ENCODE measurements at regions not wholly inside any gene's neighbourhood (a gene's known extent, or its start where the extent isn't known, plus 50 kb on each side); places are given as distances from the start of the nearest gene placed in this dataset.
A peak's percentile ranks its signal among the peaks of the same experiment; 100 is the strongest.

DNA sequence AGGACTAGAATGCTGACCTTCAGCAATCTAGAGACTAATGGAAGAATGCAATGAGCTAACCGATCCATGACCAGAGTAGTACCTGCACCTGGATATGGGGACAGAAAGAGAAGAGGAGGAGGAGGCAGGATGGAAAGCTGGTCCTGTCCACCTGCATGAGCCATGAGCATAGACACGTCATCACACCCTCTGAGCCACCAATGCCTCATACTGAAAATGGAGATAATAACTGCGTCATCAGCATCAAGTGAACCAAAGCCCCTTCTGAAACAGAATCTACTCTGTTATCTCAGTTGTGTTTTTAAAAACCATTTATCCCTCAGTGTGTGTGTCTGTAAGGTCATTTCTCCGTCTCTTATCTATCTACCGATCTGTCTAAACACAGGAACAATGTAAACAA, 327.0 kb downstream of the BCL11B start:
- no peak for DNase-seq (ENCODE audit: low read depth in 4 of 4, low spot score in 2 of 4)

DNA sequence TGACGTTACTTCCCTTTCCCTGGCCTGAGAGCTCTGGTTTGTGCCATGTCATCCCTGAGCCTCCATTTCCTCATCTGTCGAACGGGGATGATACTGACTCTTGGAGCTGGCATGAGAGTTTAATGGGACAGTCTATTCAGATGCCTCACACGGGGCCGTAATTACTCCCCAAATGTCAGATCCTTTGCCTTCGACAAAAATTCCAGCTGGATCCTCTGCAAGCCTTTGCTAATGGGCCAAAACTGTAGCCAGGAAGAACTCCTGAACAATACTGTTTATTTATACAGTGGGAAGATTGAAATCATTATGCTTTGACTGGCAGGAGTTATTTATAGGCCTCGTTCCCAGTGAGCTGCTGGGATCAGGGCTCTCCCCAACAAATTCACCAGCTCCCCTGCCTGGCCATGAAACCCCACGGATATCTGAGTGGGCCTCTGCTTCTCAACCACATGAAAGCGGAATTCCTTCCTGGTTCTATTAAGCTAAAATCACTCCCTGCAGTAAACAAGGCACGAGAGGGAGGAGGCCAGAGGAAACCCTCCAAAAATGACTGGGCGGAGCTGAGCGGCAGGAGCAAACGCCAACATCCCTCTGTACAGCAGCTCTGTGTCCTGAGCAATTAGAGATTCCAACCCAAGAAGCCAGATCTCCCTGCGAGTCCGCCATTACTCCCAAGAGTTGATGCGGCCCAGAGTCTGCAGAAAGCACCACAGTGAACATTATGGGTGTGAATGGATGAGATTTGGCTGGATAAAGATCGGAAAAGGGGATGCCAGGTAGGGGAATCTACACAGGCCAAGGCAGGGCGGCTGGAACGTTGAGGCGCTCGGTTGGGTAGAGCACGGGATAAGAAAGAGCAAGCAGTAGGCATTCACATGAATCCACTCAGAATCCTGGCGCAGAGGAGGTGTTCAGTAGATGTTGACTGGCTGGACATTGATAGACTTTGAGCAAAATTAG, 326.1 kb downstream of the BCL11B start:
- no peak for DNase-seq (ENCODE audit: low read depth in 4 of 4, low spot score in 2 of 4)

- DNase-seq (ENCODE audit: low read depth in 4 of 4, low spot score in 2 of 4): peak in 1 of 4 donors; percentile 32
These were observed 325.1 kb downstream of the BCL11B start for GRCh38 chr14:98946940-98947339.

DNA sequence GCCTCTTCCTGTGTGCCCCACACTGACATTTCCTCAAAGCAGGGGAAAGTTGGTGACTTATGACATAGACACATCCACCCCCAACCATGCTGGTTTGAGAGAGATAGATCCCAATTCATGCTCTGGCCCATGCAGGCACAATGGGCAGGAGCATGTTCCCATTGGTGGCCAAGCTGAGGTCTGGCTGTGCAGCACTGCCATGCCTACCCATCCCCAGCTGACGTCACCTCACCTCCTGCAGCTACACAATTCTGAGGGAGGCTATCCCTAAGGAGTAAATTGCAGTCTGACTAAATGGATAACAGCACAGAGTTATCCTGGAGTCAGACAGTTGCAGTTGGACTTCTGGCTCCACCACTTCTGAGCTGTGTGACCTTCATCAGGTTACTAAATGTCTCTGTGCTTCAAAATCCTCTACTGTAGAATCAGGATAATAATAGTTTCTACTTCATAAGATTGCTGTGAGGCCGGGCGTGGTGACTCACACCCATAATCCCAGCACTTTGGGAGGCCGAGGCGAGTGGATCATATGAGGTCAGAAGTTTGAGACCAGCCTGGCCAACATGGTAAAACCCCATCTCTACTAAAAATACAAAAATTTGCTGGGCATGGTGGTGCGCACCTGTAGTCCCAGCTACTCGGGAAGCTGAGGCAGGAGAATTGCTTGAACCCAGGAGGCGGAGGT, 323.9 kb downstream of the BCL11B start:
- DNase-seq (ENCODE audit: low read depth in 4 of 4, low spot score in 2 of 4): no peak

DNA sequence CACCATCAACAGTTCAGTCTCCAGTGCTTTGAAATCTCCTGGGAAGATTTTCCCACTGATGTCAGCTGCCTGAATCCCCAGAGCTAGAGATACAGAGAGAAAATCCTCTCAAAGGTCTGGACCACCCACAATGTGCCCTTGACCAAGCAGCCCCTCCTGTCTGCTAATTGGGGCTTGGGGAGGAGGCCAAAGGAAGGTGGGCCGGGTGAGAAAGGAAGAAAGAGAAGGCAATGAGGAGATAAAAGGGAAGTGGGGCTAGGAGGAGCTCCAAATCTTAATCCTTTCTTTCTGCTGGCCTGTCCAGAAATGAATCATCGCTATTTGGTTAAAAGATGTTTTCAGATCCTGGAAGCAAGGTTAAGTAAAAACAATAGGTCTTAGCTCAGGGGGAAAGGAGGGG, 322.9 kb downstream of the BCL11B start:
- no peak for DNase-seq (ENCODE audit: low read depth in 4 of 4, low spot score in 2 of 4)

DNA sequence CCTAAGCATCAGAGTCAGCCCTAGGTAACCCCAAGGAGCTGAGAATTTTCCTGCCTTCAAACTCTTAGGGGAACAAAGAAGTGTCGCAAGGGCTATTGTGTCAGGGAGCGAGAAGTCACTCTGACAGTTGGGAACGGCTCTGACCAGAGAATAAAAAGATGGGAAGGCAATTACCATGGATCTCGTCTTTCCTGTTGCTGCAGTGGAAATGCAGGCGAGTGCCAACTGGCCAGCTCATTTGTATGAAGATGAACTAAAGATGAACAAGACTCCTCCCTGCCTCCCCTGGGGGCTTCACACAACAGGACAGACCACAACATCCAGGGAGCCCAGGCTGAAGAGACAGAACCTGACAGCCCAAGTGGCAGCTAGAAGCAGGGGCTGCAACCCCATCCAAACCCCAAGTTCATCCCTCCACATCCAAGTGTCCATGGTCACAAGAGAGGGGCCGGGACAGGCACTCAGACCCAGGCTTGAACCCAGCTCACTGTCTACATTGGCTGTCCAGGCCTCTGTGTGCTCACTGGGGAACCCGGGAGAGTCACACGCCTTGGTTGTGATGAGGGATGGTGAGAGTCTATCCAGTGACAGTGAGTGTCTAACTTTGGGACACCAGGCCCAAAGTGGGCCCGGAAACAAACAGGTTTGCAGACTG, 322.4 kb downstream of the BCL11B start:
- DNase-seq (ENCODE audit: low read depth in 4 of 4, low spot score in 2 of 4): no peak

DNA sequence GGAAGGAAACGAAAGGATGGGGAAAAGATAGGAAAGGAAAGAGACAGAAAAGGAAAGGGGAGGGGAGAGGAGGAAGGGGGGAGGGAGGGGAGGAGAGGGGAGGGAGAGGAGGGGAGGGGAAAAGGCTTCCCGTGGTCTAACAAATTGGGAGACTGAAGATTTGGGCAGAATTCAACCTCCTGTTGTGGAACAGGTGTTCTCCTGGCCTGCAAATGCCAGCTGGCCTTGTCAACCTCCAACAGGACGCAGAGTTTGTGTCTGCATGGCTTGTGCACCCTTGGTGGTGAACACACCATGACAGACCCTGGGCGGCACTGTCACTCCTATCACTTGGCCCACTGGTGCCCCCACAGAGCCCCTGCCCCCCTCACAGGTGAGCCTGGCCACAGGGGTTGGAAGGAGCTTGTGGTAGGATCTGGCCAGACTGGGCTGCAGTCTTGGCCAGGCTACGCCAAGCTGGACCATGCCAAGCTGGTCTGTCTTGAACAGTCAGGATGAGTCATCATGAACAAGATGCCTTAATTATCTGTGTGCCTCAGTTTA, 321.6 kb downstream of the BCL11B start:
- DNase-seq (ENCODE audit: low read depth in 4 of 4, low spot score in 2 of 4): no peak

DNA sequence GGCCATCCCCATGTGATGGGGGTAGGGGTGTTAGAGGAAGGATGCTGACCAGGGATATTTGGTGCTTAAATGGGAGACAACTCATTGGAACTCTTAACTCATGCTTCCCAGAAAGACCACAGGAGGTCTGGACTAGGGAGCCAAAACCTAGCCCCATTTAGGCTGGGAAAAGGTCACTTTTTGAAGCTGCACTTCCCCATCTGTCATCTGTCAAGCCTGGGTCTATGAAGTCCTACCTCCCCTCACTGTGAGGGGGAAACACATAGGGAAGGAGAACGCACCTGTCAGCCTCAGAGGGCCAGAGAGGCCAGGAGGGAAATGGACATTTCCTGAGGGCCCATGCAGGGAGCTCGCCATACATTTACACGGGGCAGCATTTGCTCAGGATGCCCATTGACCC, 321.0 kb downstream of the BCL11B start:
- DNase-seq (ENCODE audit: low read depth in 4 of 4, low spot score in 2 of 4): no peak

DNA sequence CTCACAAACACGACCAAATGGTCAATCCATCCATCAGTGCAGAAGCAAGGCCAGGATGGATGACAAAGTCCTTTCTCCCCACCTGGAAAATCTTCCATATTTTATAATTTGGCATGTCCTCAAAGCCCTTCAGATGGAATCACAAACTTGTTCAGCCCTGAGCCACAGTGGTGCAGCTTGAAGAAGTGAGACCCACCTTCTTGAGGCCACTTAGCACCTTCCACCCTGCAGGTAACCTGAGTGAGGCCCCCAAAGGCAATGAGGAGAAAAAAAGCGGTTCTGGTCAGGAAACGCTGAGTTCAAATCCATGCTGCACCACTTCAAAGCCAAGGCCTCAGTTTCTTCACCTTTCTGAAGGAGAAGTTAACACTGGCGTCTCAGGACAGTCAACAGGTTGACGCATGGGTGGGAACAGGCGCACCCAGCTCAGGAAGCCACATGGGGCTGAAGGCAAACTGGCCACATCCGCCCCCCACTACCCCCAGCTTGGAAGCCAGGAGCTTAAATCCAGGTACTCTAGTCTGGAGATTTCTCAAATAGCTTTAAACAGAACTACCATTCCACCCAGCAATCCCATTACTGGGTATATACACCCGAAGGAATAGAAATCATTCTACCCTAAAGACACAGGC, 320.4 kb downstream of the BCL11B start:
- no peak for DNase-seq (ENCODE audit: low read depth in 4 of 4, low spot score in 2 of 4)

DNA sequence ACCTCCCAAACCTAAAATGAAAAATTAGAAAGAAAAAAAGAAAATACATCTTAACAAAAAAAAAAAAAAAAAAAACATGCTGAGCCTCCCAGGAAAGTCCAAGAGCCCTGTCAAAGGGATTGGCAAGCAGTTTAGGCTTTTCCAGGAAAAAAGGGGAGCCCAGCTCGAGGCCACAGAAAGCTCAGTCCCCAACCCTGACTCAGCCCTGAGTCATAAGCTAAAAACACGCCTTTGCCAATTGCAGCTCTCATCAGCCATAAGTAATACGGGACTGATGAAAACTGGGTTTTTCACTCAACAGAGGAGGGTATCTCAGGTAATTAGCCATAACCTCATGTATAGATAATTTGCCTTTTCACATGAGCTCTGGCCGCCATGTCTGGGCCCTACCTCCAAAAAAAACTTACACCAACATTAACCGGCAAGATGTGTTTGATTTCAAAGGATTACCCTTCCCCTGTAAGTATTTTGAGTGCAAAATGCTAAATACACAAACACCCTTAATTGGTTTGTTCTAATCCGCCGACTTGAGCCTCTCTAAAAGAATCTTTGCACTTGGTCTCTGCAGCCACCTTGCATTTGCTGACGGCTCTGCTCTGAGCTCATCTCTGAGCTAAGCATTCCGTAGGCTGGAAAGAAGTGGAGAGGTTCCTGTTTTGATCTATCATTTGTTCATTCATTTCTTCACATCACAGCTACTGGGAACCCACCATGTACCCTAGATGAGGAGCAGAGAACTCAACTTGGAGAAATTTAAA, 319.2 kb downstream of the BCL11B start:
- no peak for DNase-seq (ENCODE audit: low read depth in 4 of 4, low spot score in 2 of 4)

- no peak for DNase-seq (ENCODE audit: low read depth in 4 of 4, low spot score in 2 of 4)
These were observed 318.2 kb downstream of the BCL11B start for GRCh38 chr14:98953551-98954348.

GRCh38 chr14:98954349-98955000, 317.5 kb downstream of the BCL11B start:
- DNase-seq (ENCODE audit: low read depth in 4 of 4, low spot score in 2 of 4): no peak

GRCh38 chr14:98955036-98955740, 316.8 kb downstream of the BCL11B start:
- DNase-seq (ENCODE audit: low read depth in 4 of 4, low spot score in 2 of 4): no peak

DNA sequence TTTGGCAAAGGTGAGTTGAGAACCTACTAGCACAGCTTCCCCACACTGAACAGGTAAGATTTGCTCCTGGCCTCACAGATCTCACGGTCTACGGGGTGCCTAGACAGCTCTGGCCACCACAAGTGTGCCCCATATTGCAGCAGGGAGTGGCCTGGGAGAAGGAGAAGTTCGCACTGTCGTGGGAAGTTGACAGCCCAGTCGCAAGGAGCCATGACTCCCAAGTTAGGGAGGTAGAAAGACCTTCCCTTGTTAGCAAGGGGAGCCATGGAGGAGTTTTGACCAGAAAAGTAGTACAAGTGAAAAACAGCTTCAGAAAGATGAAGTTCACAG, 316.3 kb downstream of the BCL11B start:
- DNase-seq (ENCODE audit: low read depth in 4 of 4, low spot score in 2 of 4): no peak

GRCh38 chr14:98956181-98956580, 315.8 kb downstream of the BCL11B start:
- no peak for DNase-seq (ENCODE audit: low read depth in 4 of 4, low spot score in 2 of 4)

- no peak for DNase-seq (ENCODE audit: low read depth in 4 of 4, low spot score in 2 of 4)
These were observed 315.3 kb downstream of the BCL11B start for GRCh38 chr14:98956661-98957060.

- DNase-seq (ENCODE audit: low read depth in 4 of 4, low spot score in 2 of 4): no peak
These were observed 314.6 kb downstream of the BCL11B start for GRCh38 chr14:98957211-98958047.

Measured in left renal cortex interstitium (tissue), 4 donors.